Ovary (tissue), 7 donors: ENCODE measurements at regions not wholly inside any gene's neighbourhood (a gene's known extent, or its start where the extent isn't known, plus 50 kb on each side); places are given as distances from the start of the nearest gene placed in this dataset.

Experiments used
- DNase-seq, 5 donors: peaks; one replicate each; pipeline ENCODE4 v3.0.0-alpha.2; 2019 to 2020
- H3K27ac ChIP-seq, 2 donors: fragments of 200-600 bp; one replicate each; pipeline versions ENCODE4 v1.5.1 to v1.8.0; 2019 to 2022
- H3K27me3 ChIP-seq: fragments of 200-600 bp; one replicate; pipeline ENCODE4 v1.8.0; 2022
- H3K36me3 ChIP-seq: fragments of 200-600 bp; sonication (generic); one replicate; pipeline ENCODE4 v1.5.1; 2019
- H3K4me1 ChIP-seq: one replicate; pipeline ENCODE4 v1.8.1; 2013; ENCODE audit warnings: mild to moderate bottlenecking, moderate library complexity; ENCODE audit not compliant: insufficient read depth
- H3K4me3 ChIP-seq: fragments of 200-600 bp; sonication (generic); one replicate; pipeline ENCODE4 v1.5.1; 2017
- H3K9me3 ChIP-seq, 2 donors: fragments of 200-600 bp in 1 of 2; sonication (generic) in 1 of 2; one replicate each; pipeline versions ENCODE4 v1.5.1 to v1.8.1; 2013 to 2019; ENCODE audit warnings: mild to moderate bottlenecking in 1 of 2, moderate library complexity in 1 of 2
- CTCF ChIP-seq, 3 donors: fragments of 450-650 bp in 2 of 3; fragments of 200-600 bp in 1 of 3; IDR thresholded peaks; one replicate each; pipeline versions ENCODE4 v1.5.1 to v1.8.0; 2016 to 2022; ENCODE audit warnings: antibody characterized with exemption in 3 of 3, mild to moderate bottlenecking in 1 of 3
- EP300 ChIP-seq: sonication (generic); formaldehyde crosslinking; IDR thresholded peaks from one replicate; pipeline ENCODE4 v1.6.1; 2017; ENCODE audit warnings: antibody characterized with exemption
- POLR2A ChIP-seq: fragments of 450-650 bp; IDR thresholded peaks from one replicate; pipeline ENCODE4 v1.6.1; 2017; ENCODE audit warnings: antibody characterized with exemption, mild to moderate bottlenecking, moderate library complexity
- WGBS, 3 donors: extraction: QIAGEN DNeasy Blood & Tissue Kit in 1 of 3; methylation state at CpG; one replicate each; pipeline versions ENCODE4 v1.1.5 to v1.1.7; 2013 to 2017; 5-methylcytosine and 5-hydroxymethylcytosine counted together
- intact Hi-C, 4 donors: fragments of 100-400 bp; cut with DNase I; formaldehyde crosslinking; loops; one replicate each; pipeline versions ENCODE4 v1.11.0 to v1.15.1; 2022 to 2023
- donor health status: DM: no; HTN: no; CAD: no; lungs with moderate emphysema.
- donor health status: DM: no; HTN: no; CAD: no.
- donor health status: Bipolar disorder and iron deficiency.
- donor health status: DM: no; HTN: no; CAD: no.
- donor health status: DM: yes; HTN: yes; CAD: no.

GRCh38 chr3:163971861-163972260 is 1106.4 kb downstream of the SI start:
- H3K9me3 ChIP-seq: no peaks in the 10 kb centered on the region
- H3K4me1 ChIP-seq: no peaks in the 10 kb centered on the region
- no peak overlapping the region for H3K4me3 ChIP-seq
- no peaks in the 10 kb centered on the region for H3K36me3 ChIP-seq
- DNase-seq: no peak
- intact Hi-C loops: loop anchor here in 1 of 4 donors (5.0 kb wide), 1 partner anchor 130 kb away; no protein-coding TSS in a partner anchor
- peaks cover 2% of the 10 kb centered on the region for H3K27me3 ChIP-seq
- TF ChIP-seq EP300: no peak
- no peak for TF ChIP-seq POLR2A
- no peak for TF ChIP-seq CTCF (IDR thresholded peaks at IDR 0.05)
- H3K27ac ChIP-seq: no peak overlapping the region

GRCh38 chr3:163957072-163957471 is 1121.2 kb downstream of the SI start:
- Histone ChIP-seq H3K27me3 (no peaks in the 10 kb centered on the region), H3K4me1 (no peaks in the 10 kb centered on the region), H3K9me3 (no peaks in the 10 kb centered on the region), H3K36me3 (no peaks in the 10 kb centered on the region), H3K27ac (no peak overlapping the region), H3K4me3 (no peak overlapping the region)
- DNase-seq: no peak
- intact Hi-C loops: no loop called here
- TF ChIP-seq CTCF (IDR thresholded peaks at IDR 0.05): no peak
- no peak for TF ChIP-seq EP300
- TF ChIP-seq POLR2A: no peak

- Histone ChIP-seq H3K27me3 (peaks cover 3% of the 10 kb centered on the region), H3K4me1 (no peaks in the 10 kb centered on the region), H3K9me3 (no peaks in the 10 kb centered on the region), H3K4me3 (no peak overlapping the region), H3K36me3 (no peaks in the 10 kb centered on the region), H3K27ac (no peak overlapping the region)
- DNase-seq: no peak
- TF ChIP-seq EP300: no peak
- TF ChIP-seq POLR2A: no peak
- no peak for TF ChIP-seq CTCF (IDR thresholded peaks at IDR 0.05)
- intact Hi-C loops: no loop called here
- WGBS, 3 donors: 67 to 84% (median 77%) methylated on average over 9 of the region's 9 CpGs
These were observed 1124.8 kb downstream of the SI start for GRCh38 chr3:163953526-163953925.

GRCh38 chr3:163952499-163952898 is 1125.8 kb downstream of the SI start:
- Histone ChIP-seq H3K4me1 (no peaks in the 10 kb centered on the region), H3K9me3 (no peaks in the 10 kb centered on the region), H3K27me3 (peaks cover 3% of the 10 kb centered on the region), H3K4me3 (no peak overlapping the region), H3K27ac (no peak overlapping the region), H3K36me3 (no peaks in the 10 kb centered on the region)
- no peak for DNase-seq
- 82 to 94% (median 84%) methylated on average over 3 of the region's 3 CpGs for WGBS, 3 donors
- TF ChIP-seq EP300 (no peak), CTCF (IDR thresholded peaks at IDR 0.05) (no peak), POLR2A (no peak)
- intact Hi-C loops: no loop called here
